ENCODE measurements at regions not wholly inside any gene's neighbourhood (a gene's known extent, or its start where the extent isn't known, plus 50 kb on each side); places are given as distances from the start of the nearest gene placed in this dataset.

DNA sequence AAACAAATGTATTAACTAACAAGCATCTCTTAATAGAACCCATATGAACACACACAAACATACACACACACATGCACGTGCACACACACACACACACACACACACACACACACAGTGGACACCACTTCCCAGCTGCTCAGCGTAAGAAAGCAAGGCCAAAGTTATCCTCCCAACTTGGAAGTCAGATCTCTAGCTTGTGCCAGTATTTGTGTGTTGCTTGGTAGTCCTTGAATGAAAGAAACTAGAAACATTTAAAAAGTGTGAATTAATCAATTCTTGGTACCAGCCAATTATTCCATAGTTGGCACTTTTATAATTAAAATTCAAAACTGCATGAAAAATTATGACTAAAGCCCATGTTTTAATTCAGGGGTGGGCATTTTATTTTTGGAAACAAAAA lies 178.1 kb downstream of the TMEM161B start:
- no peak overlapping the region for H2AFZ ChIP-seq (ENCODE audit: low read depth, low read length)
- H3K27me3 ChIP-seq (ENCODE audit: insufficient read depth, low read length): no peaks in the 10 kb centered on the region
- H3K4me2 ChIP-seq (ENCODE audit: low read length): no peak overlapping the region
- no peaks in the 10 kb centered on the region for H3K4me1 ChIP-seq (ENCODE audit: insufficient read depth, low read length)
- DNase-seq (ENCODE audit: low read depth) (no peak), FAIRE-seq (no peak)
- H4K20me1 ChIP-seq (ENCODE audit: insufficient read depth, low read length): no peaks in the 10 kb centered on the region
- no peak for TF ChIP-seq EZH2 (IDR thresholded peaks at IDR 0.05; ENCODE audit: insufficient read depth, low read length)
- TF ChIP-seq, protein P1, sequence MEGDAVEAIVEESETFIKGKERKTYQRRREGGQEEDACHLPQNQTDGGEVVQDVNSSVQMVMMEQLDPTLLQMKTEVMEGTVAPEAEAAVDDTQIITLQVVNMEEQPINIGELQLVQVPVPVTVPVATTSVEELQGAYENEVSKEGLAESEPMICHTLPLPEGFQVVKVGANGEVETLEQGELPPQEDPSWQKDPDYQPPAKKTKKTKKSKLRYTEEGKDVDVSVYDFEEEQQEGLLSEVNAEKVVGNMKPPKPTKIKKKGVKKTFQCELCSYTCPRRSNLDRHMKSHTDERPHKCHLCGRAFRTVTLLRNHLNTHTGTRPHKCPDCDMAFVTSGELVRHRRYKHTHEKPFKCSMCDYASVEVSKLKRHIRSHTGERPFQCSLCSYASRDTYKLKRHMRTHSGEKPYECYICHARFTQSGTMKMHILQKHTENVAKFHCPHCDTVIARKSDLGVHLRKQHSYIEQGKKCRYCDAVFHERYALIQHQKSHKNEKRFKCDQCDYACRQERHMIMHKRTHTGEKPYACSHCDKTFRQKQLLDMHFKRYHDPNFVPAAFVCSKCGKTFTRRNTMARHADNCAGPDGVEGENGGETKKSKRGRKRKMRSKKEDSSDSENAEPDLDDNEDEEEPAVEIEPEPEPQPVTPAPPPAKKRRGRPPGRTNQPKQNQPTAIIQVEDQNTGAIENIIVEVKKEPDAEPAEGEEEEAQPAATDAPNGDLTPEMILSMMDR (IDR thresholded peaks at IDR 0.05; ENCODE audit: insufficient read depth, low read depth, low read length): no peak
- Mint-ChIP-seq H3K9me3 (ENCODE audit: unreplicated experiment) (no peaks in the 10 kb centered on the region), H3K4me3 (ENCODE audit: unreplicated experiment) (no peak overlapping the region), H3K36me3 (ENCODE audit: low read depth, unreplicated experiment) (no peaks in the 10 kb centered on the region), H3K27me3 (ENCODE audit: low read depth, unreplicated experiment) (no peaks in the 10 kb centered on the region), H3K4me1 (ENCODE audit: low read depth, unreplicated experiment) (peaks cover 8% of the 10 kb centered on the region), H3K27ac (ENCODE audit: unreplicated experiment) (no peak overlapping the region)
- H3K27ac ChIP-seq (ENCODE audit: low read depth, low read length): no peak overlapping the region
- H3K79me2 ChIP-seq (ENCODE audit: insufficient read depth, low read length): no peaks in the 10 kb centered on the region
- no peak overlapping the region for H3K4me3 ChIP-seq (ENCODE audit: insufficient read depth, low read depth, low read length)
- H3K36me3 ChIP-seq (ENCODE audit: insufficient read depth, low read length): no peaks in the 10 kb centered on the region
- H3K9me3 ChIP-seq (ENCODE audit: insufficient read depth, low read depth, low read length): no peaks in the 10 kb centered on the region
- no peak overlapping the region for H3K9ac ChIP-seq (ENCODE audit: low read length)

DNA sequence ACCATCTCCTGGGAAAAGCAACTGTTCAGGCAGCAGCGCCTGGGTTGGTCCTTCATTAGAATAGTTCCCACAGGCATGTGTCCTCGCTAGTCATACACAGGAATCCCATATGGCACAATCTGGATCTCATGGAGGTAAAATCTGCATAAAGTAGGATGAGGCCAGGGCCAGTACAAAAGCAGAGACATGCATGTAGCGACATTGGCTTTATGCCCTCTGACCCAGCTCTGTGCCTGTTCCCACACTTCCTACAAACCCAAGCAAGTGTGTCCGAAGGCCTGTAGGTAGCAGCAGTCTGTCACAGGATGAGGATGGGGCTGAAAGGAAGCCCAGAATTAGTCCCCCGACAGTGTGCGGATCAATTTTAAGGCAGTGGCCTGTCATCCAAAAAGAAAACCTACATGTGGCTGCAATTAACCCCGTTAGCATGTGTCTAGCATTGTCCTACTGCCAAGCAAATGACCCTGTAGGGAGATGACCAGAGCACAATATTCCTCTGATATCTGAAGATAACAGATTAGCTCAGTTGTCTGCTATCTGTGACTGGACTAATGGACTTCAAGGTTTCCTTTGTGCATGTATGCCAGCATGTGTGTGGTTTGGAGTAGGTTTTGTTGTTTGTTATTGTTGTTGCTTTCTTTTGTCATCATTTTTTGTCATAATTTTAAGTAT lies 178.8 kb downstream of the TMEM161B start:
- no peaks in the 10 kb centered on the region for H3K36me3 Mint-ChIP-seq (ENCODE audit: low read depth, unreplicated experiment)
- Histone ChIP-seq H3K9me3 (ENCODE audit: insufficient read depth, low read depth, low read length) (no peaks in the 10 kb centered on the region), H4K20me1 (ENCODE audit: insufficient read depth, low read length) (no peaks in the 10 kb centered on the region), H3K79me2 (ENCODE audit: insufficient read depth, low read length) (no peaks in the 10 kb centered on the region), H3K4me2 (ENCODE audit: low read length) (no peak overlapping the region), H3K4me3 (ENCODE audit: insufficient read depth, low read depth, low read length) (no peak overlapping the region), H3K27ac (ENCODE audit: low read depth, low read length) (no peak overlapping the region), H3K4me1 (ENCODE audit: insufficient read depth, low read length) (no peaks in the 10 kb centered on the region), H3K36me3 (ENCODE audit: insufficient read depth, low read length) (no peaks in the 10 kb centered on the region), H2AFZ (ENCODE audit: low read depth, low read length) (no peak overlapping the region), H3K27me3 (ENCODE audit: insufficient read depth, low read length) (no peaks in the 10 kb centered on the region), H3K9ac (ENCODE audit: low read length) (no peak overlapping the region)
- FAIRE-seq (no peak), DNase-seq (ENCODE audit: low read depth) (no peak)
- H3K4me3 Mint-ChIP-seq (ENCODE audit: unreplicated experiment): no peak overlapping the region
- H3K9me3 Mint-ChIP-seq (ENCODE audit: unreplicated experiment): no peaks in the 10 kb centered on the region
- TF ChIP-seq, protein P1 (IDR thresholded peaks at IDR 0.05; ENCODE audit: insufficient read depth, low read depth, low read length): no peak
- TF ChIP-seq EZH2 (IDR thresholded peaks at IDR 0.05; ENCODE audit: insufficient read depth, low read length): no peak
- H3K4me1 Mint-ChIP-seq (ENCODE audit: low read depth, unreplicated experiment): peaks cover 8% of the 10 kb centered on the region
- H3K27ac Mint-ChIP-seq (ENCODE audit: unreplicated experiment): no peak overlapping the region
- H3K27me3 Mint-ChIP-seq (ENCODE audit: low read depth, unreplicated experiment): no peaks in the 10 kb centered on the region

DNA sequence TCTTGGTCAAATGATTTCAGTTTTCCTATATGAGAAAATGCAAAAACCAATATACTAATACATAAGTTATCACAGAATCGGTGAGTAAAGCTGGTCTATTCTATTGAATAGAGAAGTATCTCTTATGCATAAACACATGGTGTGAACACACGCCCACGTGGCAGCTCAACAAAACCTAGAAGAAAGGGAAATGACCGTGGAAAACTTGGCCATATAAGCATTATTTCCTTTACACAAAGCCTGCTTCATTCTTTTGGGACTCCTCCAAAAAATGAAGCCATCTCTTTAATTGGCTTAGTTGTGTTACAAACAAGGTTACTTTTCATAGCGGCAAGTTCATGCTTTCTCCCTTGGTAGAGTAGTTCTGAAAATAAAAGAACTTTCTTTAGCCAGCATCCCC lies 183.2 kb downstream of the TMEM161B start:
- Mint-ChIP-seq H3K9me3 (ENCODE audit: unreplicated experiment) (no peaks in the 10 kb centered on the region), H3K4me1 (ENCODE audit: low read depth, unreplicated experiment) (peaks cover 16% of the 10 kb centered on the region), H3K27ac (ENCODE audit: unreplicated experiment) (no peak overlapping the region), H3K36me3 (ENCODE audit: low read depth, unreplicated experiment) (no peaks in the 10 kb centered on the region), H3K4me3 (ENCODE audit: unreplicated experiment) (no peak overlapping the region), H3K27me3 (ENCODE audit: low read depth, unreplicated experiment) (no peaks in the 10 kb centered on the region)
- DNase-seq (ENCODE audit: low read depth) (no peak), FAIRE-seq (no peak)
- H3K36me3 ChIP-seq (ENCODE audit: insufficient read depth, low read length): no peaks in the 10 kb centered on the region
- H3K9me3 ChIP-seq (ENCODE audit: insufficient read depth, low read depth, low read length): no peaks in the 10 kb centered on the region
- H4K20me1 ChIP-seq (ENCODE audit: insufficient read depth, low read length): no peaks in the 10 kb centered on the region
- no peak overlapping the region for H3K27ac ChIP-seq (ENCODE audit: low read depth, low read length)
- TF ChIP-seq, protein P1 (IDR thresholded peaks at IDR 0.05; ENCODE audit: insufficient read depth, low read depth, low read length): no peak
- no peak for TF ChIP-seq EZH2 (IDR thresholded peaks at IDR 0.05; ENCODE audit: insufficient read depth, low read length)
- no peaks in the 10 kb centered on the region for H3K27me3 ChIP-seq (ENCODE audit: insufficient read depth, low read length)
- H2AFZ ChIP-seq (ENCODE audit: low read depth, low read length): no peak overlapping the region
- no peak overlapping the region for H3K4me2 ChIP-seq (ENCODE audit: low read length)
- no peak overlapping the region for H3K4me3 ChIP-seq (ENCODE audit: insufficient read depth, low read depth, low read length)
- H3K4me1 ChIP-seq (ENCODE audit: insufficient read depth, low read length): no peaks in the 10 kb centered on the region
- no peak overlapping the region for H3K9ac ChIP-seq (ENCODE audit: low read length)
- H3K79me2 ChIP-seq (ENCODE audit: insufficient read depth, low read length): no peaks in the 10 kb centered on the region
